Neural cell (in vitro differentiated cells): ENCODE measurements at regions not wholly inside any gene's neighbourhood (a gene's known extent, or its start where the extent isn't known, plus 50 kb on each side); places are given as distances from the start of the nearest gene placed in this dataset.

ENCODE experiments used
- EZH2 ChIP-seq: fragments of 200-600, 300-800 bp; shearing (Covaris generic), sonication (generic); IDR thresholded peaks from 2 replicates; pipeline ENCODE4 v1.6.1; 2014; ENCODE audit warnings: antibody characterized with exemption, low read length, borderline replicate concordance, mild to moderate bottlenecking; ENCODE audit not compliant: insufficient read depth, poor library complexity, severe bottlenecking
- POLR2AphosphoS5 ChIP-seq: IDR thresholded peaks from 2 replicates; pipeline ENCODE4 v1.6.1; 2012
- RAD21 ChIP-seq: fragments of 450-650 bp; conservative IDR thresholded peaks from 2 replicates; pipeline ENCODE4 v1.6.1; 2014; ENCODE audit warnings: antibody characterized with exemption, mild to moderate bottlenecking, moderate library complexity
- SMC3 ChIP-seq: fragments of 450-650 bp; conservative IDR thresholded peaks from 2 replicates; pipeline ENCODE4 v1.6.1; 2014; ENCODE audit warnings: antibody characterized with exemption, mild to moderate bottlenecking, moderate library complexity; ENCODE audit not compliant: poor library complexity
- TF ChIP-seq, protein P1 (sequence below): fragments of 450-650 bp; IDR thresholded peaks from 2 replicates; pipeline ENCODE4 v1.5.1; 2014; ENCODE audit warnings: antibody characterized with exemption, mild to moderate bottlenecking, moderate library complexity; ENCODE audit not compliant: poor library complexity, severe bottlenecking

DNA sequence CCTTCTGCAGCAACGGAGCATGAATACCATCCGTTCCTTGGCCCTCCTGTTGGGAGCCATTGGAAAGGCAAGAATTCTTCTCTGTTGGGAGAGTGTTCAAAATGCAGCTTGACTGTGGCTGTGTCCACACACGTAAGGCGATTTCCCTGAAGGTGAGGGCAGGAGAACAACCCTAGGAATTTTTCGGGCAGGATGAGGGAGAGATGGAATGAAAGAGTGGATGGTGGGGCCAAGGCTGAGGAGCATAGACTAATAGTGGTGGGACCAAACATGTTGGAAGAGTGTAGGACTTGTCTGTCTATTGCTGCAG lies 924.9 kb downstream of the TBC1D22A start:
- TF ChIP-seq, protein P1, sequence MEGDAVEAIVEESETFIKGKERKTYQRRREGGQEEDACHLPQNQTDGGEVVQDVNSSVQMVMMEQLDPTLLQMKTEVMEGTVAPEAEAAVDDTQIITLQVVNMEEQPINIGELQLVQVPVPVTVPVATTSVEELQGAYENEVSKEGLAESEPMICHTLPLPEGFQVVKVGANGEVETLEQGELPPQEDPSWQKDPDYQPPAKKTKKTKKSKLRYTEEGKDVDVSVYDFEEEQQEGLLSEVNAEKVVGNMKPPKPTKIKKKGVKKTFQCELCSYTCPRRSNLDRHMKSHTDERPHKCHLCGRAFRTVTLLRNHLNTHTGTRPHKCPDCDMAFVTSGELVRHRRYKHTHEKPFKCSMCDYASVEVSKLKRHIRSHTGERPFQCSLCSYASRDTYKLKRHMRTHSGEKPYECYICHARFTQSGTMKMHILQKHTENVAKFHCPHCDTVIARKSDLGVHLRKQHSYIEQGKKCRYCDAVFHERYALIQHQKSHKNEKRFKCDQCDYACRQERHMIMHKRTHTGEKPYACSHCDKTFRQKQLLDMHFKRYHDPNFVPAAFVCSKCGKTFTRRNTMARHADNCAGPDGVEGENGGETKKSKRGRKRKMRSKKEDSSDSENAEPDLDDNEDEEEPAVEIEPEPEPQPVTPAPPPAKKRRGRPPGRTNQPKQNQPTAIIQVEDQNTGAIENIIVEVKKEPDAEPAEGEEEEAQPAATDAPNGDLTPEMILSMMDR = no peak
- no peak for TF ChIP-seq EZH2
- no peak for TF ChIP-seq POLR2AphosphoS5
- TF ChIP-seq RAD21 = no peak
- TF ChIP-seq SMC3 = no peak
